ENCODE measurements at regions not wholly inside any gene's neighbourhood (a gene's known extent, or its start where the extent isn't known, plus 50 kb on each side); places are given as distances from the start of the nearest gene placed in this dataset.

DNA sequence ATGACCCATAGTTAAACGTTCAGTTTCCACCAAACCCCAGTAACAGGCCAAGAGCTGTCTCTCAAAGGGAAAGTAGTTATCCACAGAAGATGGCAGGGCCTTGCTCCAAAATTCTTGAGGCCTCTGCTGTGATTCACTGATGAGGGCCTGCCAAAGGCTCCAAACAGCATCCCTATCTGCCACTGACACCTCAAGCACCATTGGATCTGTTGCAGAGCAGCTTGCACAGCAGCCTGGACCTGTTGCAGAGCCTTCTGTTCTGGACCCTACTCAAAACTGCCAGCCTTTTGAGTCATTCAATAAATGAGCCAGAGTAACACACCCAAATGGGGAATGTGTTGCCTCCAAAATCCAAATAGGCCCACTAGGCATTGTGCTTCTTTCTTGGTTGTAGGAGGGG, 741.5 kb upstream of the RGMB start:
- H3K9me3 Mint-ChIP-seq = peaks cover 3% of the 10 kb centered on the region
- no peak overlapping the region for H3K4me3 Mint-ChIP-seq
- TF ChIP-seq, protein P1, sequence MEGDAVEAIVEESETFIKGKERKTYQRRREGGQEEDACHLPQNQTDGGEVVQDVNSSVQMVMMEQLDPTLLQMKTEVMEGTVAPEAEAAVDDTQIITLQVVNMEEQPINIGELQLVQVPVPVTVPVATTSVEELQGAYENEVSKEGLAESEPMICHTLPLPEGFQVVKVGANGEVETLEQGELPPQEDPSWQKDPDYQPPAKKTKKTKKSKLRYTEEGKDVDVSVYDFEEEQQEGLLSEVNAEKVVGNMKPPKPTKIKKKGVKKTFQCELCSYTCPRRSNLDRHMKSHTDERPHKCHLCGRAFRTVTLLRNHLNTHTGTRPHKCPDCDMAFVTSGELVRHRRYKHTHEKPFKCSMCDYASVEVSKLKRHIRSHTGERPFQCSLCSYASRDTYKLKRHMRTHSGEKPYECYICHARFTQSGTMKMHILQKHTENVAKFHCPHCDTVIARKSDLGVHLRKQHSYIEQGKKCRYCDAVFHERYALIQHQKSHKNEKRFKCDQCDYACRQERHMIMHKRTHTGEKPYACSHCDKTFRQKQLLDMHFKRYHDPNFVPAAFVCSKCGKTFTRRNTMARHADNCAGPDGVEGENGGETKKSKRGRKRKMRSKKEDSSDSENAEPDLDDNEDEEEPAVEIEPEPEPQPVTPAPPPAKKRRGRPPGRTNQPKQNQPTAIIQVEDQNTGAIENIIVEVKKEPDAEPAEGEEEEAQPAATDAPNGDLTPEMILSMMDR (IDR thresholded peaks at IDR 0.05; ENCODE audit: unreplicated experiment in 3 of 3) = no peak
- no peaks in the 10 kb centered on the region for H3K4me1 Mint-ChIP-seq
- peaks cover 3% of the 10 kb centered on the region for H3K27me3 Mint-ChIP-seq (ENCODE audit: low read depth)
- no peaks in the 10 kb centered on the region for H3K36me3 Mint-ChIP-seq (ENCODE audit: low read depth)
- no peak overlapping the region for H3K27ac Mint-ChIP-seq

DNA sequence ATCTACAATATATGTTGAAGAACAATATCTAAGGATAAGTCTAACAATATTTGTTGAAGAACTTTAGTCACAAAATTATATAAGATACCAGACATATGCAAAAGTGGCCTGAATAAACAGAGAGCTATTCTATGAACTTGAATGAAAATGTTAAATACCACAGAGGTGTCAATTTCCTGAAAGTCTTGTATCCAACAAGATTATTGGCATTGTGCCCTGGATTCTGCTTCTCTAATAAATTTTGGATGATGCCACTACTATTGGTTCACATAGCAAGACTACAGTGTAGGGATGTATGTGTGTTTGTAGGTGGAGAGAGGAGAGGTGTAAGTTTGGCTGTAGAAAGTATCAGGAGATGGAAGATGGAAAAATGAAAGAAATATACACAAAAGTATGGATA, 731.8 kb upstream of the RGMB start:
- TF ChIP-seq, protein P1 (IDR thresholded peaks at IDR 0.05; ENCODE audit: unreplicated experiment in 3 of 3) = no peak
- Mint-ChIP-seq H3K27me3 (ENCODE audit: low read depth) (no peaks in the 10 kb centered on the region), H3K36me3 (ENCODE audit: low read depth) (no peaks in the 10 kb centered on the region), H3K4me3 (no peak overlapping the region), H3K9me3 (no peaks in the 10 kb centered on the region), H3K4me1 (no peaks in the 10 kb centered on the region), H3K27ac (no peak overlapping the region)

DNA sequence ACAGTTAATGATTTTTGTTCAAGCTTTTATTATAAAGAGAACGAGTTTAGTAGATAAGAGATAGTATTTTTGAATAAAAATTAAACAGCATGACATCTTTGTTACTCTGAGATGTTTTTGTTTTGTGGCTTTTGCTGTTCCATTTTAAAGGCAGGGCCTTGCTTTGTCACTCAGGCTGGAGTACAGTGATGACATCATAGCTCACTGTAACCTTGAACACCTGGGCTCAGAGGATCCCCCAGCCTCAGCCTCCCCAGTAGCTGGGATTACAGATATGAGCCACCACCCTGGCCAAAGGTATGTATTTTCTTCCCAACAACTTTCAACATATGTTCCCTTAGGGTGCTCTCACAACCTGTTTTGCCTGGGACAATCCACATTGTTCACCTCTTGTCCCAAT, 730.9 kb upstream of the RGMB start:
- Mint-ChIP-seq H3K27ac (no peak overlapping the region), H3K27me3 (ENCODE audit: low read depth) (no peaks in the 10 kb centered on the region), H3K4me1 (no peaks in the 10 kb centered on the region), H3K9me3 (no peaks in the 10 kb centered on the region), H3K36me3 (ENCODE audit: low read depth) (no peaks in the 10 kb centered on the region), H3K4me3 (no peak overlapping the region)
- TF ChIP-seq, protein P1 (IDR thresholded peaks at IDR 0.05; ENCODE audit: unreplicated experiment in 3 of 3) = no peak

DNA sequence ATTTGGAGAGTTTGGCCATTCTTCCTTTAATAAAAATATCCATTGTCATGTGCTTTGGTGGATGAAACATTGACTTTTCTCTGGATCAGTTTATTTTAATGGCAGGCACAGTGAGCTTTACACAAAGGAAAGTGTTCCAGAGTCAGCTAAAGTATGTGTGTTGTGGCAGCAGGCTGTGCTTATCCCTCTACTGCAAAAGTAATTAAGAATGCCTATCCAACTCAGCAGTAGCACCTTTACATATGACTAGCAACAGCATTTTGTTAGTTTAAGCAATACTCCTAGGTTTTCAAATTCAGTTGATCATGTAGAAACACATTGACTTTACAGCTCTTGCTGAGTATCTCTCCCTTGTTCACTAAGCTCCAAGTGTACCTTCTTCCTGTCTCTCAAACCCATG, 730.5 kb upstream of the RGMB start:
- H3K27me3 Mint-ChIP-seq (ENCODE audit: low read depth) = no peaks in the 10 kb centered on the region
- no peak overlapping the region for H3K27ac Mint-ChIP-seq
- no peaks in the 10 kb centered on the region for H3K36me3 Mint-ChIP-seq (ENCODE audit: low read depth)
- H3K9me3 Mint-ChIP-seq = no peaks in the 10 kb centered on the region
- H3K4me3 Mint-ChIP-seq = no peak overlapping the region
- TF ChIP-seq, protein P1 (IDR thresholded peaks at IDR 0.05; ENCODE audit: unreplicated experiment in 3 of 3) = no peak
- no peaks in the 10 kb centered on the region for H3K4me1 Mint-ChIP-seq

DNA sequence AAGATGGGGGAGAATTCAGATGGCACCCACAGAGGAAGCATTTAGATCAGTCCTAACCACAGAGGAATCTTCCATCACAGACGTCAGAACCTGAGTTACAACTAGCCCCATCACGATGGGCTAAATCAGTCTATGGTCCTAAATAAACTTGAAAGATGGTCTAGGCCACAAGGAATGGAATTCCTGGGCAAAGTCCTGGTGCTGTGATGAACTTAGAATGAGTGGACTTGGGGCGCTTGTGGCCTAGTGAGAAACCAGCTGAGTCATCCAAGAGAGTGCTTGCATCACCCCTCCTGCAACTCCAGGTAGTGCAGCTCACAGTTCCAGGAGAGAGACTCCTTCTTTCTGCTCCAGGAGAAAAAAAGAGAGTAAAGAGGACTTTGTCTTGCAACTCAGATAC, 722.9 kb upstream of the RGMB start:
- no peak overlapping the region for H3K4me3 Mint-ChIP-seq
- H3K36me3 Mint-ChIP-seq (ENCODE audit: low read depth) = no peaks in the 10 kb centered on the region

DNA sequence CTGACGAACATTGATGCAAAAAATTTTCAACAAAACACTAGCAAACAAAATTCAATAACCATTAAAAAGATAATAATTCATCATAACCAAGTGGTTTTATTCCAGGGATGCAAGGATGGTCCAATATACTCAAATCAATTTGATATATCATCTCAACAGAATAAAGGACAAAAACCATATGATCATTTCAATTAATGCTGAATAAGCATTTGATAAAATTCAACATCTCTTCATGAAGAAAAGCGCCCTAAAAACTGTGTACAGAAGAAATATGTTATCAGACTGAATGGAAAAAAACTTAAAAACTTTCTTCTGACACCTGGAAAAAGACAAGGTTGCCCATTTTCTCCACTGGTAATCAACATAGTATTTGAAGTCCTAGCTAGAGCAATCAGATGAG, 720.3 kb upstream of the RGMB start:
- no peaks in the 10 kb centered on the region for H3K9me3 Mint-ChIP-seq
- TF ChIP-seq, protein P1 (IDR thresholded peaks at IDR 0.05; ENCODE audit: unreplicated experiment in 3 of 3) = no peak
- no peaks in the 10 kb centered on the region for H3K4me1 Mint-ChIP-seq
- no peak overlapping the region for H3K4me3 Mint-ChIP-seq
- no peaks in the 10 kb centered on the region for H3K27me3 Mint-ChIP-seq (ENCODE audit: low read depth)
- no peak overlapping the region for H3K27ac Mint-ChIP-seq
- no peaks in the 10 kb centered on the region for H3K36me3 Mint-ChIP-seq (ENCODE audit: low read depth)

More for the DNA sequence above, 722.9 kb upstream of the RGMB start:
- no peaks in the 10 kb centered on the region for H3K27me3 Mint-ChIP-seq (ENCODE audit: low read depth)
- no peaks in the 10 kb centered on the region for H3K9me3 Mint-ChIP-seq
- TF ChIP-seq, protein P1 (IDR thresholded peaks at IDR 0.05; ENCODE audit: unreplicated experiment in 3 of 3) = no peak
- no peaks in the 10 kb centered on the region for H3K4me1 Mint-ChIP-seq
- no peak overlapping the region for H3K27ac Mint-ChIP-seq
